ENCODE measurements at regions not wholly inside any gene's neighbourhood (a gene's known extent, or its start where the extent isn't known, plus 50 kb on each side); places are given as distances from the start of the nearest gene placed in this dataset.

- no peak for TF ChIP-seq SREBF2 (CRISPR knock-in tag; IDR thresholded peaks at IDR 0.05)
- TF ChIP-seq CTCF (IDR thresholded peaks at IDR 0.05 in 2 of 3, conservative IDR thresholded peaks at IDR 0.05 in 1 of 3; ENCODE audit: insufficient read depth in 2 of 3, low read depth in 1 of 3, low read length in 3 of 3), result no peak
- no peak for TF ChIP-seq MGA (IDR thresholded peaks at IDR 0.05)
- no peak for TF ChIP-seq ZNF280A (IDR thresholded peaks at IDR 0.05; ENCODE audit: low read depth, partially characterized antibody)
- no peak for TF ChIP-seq ZBTB34 (CRISPR knock-in tag; IDR thresholded peaks at IDR 0.05)
- TF ChIP-seq CCAR2 (IDR thresholded peaks at IDR 0.05; ENCODE audit: low read depth, low read length), result no peak
- TF ChIP-seq ZNF436 (CRISPR knock-in tag; IDR thresholded peaks at IDR 0.05), result no peak
- TF ChIP-seq CBX2 (IDR thresholded peaks at IDR 0.05; ENCODE audit: insufficient read depth, low read length, poor library complexity, severe bottlenecking), result no peak
- TF ChIP-seq FOS (IDR thresholded peaks at IDR 0.05; ENCODE audit: extremely low read depth, insufficient read length), result no peak
- no peak for TF ChIP-seq NBN (IDR thresholded peaks at IDR 0.05; ENCODE audit: low read depth)
- no peak for TF ChIP-seq PRDM10 (IDR thresholded peaks at IDR 0.05; ENCODE audit: partially characterized antibody)
Observed at GRCh38 chr20:24102749-24103333, 114.3 kb upstream of the GGTLC1 start.

Measured in K562 (cell line).